HG03354 (cell line): ENCODE measurements at regions not wholly inside any gene's neighbourhood (a gene's known extent, or its start where the extent isn't known, plus 50 kb on each side); places are given as distances from the start of the nearest gene placed in this dataset.
"Not testable (repeated sequence)": the region's sequence is repeated elsewhere in the genome, so short reads cannot be mapped to it uniquely, and the experiment has no call there.

ENCODE experiments used
- ATAC-seq: cut with Tn5 transposase; IDR thresholded peaks from one replicate; pipeline ENCODE4 v1.9.1; 2021; ENCODE audit warnings: mild to moderate bottlenecking; ENCODE audit not compliant: unreplicated experiment, poor library complexity, severe bottlenecking

GRCh38 chr17:73902416-73903181 lies 258.4 kb upstream of the SDK2 start:
- no peak for ATAC-seq

DNA sequence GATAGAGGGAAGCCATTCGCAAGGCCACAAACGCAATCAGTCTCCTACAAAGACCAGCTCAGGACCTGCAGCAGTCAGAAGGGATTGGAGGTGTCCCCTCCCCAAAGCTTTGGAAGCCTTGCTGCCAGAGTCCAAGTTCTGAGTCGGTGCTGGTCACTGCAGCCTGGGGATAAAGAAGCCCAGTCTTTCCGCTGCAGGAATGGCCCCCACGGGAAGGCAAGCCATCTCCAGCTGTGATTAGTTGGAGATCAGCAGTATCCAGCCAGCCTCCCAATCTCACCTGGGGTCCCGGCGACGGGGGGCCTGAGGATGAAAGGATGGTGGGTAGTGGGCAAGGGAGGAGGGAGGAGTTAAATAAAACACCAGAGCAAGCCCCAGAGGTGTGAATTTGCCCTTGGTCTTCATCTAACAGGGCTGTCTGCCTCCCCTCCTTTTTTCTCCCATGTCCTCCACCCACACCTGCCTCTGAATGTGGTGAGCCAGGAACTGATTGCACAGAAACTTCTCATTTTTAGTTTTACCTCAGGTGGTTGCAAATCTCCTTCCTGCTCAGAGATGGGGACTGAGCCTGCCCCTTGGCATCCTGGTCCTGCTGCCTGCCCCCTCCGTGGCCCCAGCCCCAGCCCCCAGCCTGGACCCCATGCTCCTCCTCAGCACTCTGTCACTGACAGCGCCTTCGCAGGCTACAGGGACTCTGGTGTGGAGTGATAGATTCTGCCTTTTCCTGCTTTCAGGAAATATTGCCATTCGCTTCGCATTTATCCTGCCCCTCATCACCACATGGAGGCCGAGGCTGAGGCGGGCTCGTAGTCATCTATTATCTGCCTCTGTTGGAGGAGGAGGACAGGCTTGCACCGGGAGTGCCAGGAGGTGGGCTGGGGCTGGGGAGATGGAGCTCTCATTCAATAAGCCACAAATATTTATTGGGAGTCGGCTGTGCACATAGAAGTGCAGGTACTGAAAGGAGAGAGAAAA lies 262.9 kb upstream of the SDK2 start:
- ATAC-seq: no peak

DNA sequence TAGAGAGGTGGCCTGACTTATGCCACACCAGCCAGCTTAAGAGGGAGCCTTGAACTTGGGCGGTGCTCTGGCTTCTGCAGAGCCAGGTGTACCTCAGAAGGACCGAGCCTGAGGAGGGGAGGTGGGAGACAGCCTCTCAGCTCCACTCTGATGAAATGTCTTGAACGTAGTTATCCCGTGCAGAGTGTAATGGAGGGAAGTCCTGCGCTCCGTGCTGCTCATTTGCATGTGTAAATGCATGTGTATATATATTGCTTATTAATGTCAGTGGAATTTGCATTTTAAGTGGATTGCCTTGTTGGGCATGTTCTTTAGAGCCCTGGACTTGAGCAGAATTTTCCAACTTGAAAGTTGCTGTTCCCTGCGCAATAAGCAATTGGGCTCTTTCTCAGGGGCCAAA lies 264.9 kb upstream of the SDK2 start:
- ATAC-seq: no peak

GRCh38 chr17:73910206-73910605 lies 266.0 kb upstream of the SDK2 start:
- ATAC-seq: no peak

- ATAC-seq: no peak
Observed at GRCh38 chr17:73910821-73911515, 266.7 kb upstream of the SDK2 start.

- no peak for ATAC-seq
Observed at GRCh38 chr17:73911726-73912372, 267.6 kb upstream of the SDK2 start.

- no peak for ATAC-seq
Observed at GRCh38 chr17:73912373-73912746, 268.1 kb upstream of the SDK2 start.

GRCh38 chr17:73914536-73915274 lies 270.5 kb upstream of the SDK2 start:
- no peak for ATAC-seq

GRCh38 chr17:73919033-73919432 lies 274.8 kb upstream of the SDK2 start:
- ATAC-seq: not testable (repeated sequence)

DNA sequence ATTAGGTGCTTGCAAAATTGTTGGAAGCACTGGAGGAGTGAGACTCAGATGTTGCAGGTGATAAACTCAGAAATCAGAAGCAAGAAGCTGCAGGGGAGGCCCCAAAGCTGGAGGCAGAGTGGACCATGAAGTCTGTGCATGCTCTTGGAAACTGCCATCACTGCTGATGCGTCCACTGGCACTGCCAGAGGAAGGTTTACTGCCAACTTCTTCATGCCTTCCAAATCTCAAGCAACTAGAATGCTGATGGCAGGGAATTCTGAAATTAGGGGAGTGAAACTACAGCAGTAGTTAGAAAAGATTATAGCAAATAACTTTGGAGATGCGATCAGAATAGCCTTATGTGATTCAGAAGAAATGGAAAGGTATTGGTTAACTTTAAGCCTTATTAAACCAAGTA lies 277.1 kb upstream of the SDK2 start:
- ATAC-seq: no peak

- ATAC-seq: no peak
Observed at GRCh38 chr17:73924114-73924908, 279.2 kb upstream of the RPL38 start.

DNA sequence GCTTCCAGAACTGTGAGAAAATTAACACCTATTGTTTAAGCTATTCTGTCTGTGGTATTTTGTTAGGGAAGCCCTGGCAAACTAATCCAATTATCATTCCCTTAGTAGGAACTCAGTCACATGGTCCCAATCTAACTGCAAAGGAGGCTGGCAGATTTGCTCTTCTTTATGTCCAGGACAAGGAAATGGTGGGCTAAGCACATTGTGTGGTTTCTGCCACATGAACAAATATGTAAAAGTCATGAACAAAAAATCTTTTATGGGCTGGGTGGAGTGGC lies 278.6 kb upstream of the RPL38 start:
- no peak for ATAC-seq

GRCh38 chr17:73929860-73930430 lies 273.5 kb upstream of the RPL38 start:
- ATAC-seq: no peak

GRCh38 chr17:73932216-73932749 lies 271.2 kb upstream of the RPL38 start:
- no peak for ATAC-seq

GRCh38 chr17:73933164-73933766 lies 270.2 kb upstream of the RPL38 start:
- no peak for ATAC-seq

GRCh38 chr17:73933871-73934270 lies 269.6 kb upstream of the RPL38 start:
- no peak for ATAC-seq

DNA sequence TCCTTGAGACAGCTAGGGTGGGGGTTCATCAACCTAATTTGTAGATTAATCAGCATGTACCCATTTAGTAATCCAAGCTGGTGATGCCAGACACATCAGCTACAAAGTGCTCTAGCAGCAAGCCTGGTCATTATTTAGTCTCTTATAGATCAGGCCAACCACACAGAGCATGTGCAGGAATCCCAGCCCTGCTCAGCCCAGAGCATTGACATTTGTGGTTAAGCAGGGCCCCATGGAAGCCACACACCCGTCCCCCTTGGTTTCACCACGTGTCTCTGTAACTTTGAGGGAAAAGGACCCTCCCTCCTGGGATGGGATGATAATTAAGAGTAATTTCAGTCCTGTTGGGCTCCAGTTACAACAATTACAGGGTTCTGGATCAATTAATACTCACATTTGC lies 268.8 kb upstream of the RPL38 start:
- no peak for ATAC-seq
